Tibial artery (tissue), 4 donors: ENCODE measurements at regions not wholly inside any gene's neighbourhood (a gene's known extent, or its start where the extent isn't known, plus 50 kb on each side); places are given as distances from the start of the nearest gene placed in this dataset.

ENCODE experiments used
- DNase-seq, 2 donors: peaks; one replicate each; pipeline ENCODE4 v3.0.0-alpha.2; 2019
- H3K27ac ChIP-seq, 2 donors: fragments of 200-600 bp; sonication (generic) in 1 of 2; 1 replicate in 1 of 2; 2 replicates in 1 of 2; pipeline ENCODE4 v1.5.1; 2018 to 2019; ENCODE audit warnings: mild to moderate bottlenecking in 1 of 2
- H3K27me3 ChIP-seq, 2 donors: fragments of 200-600 bp; sonication (generic) in 1 of 2; one replicate each; pipeline versions ENCODE4 v1.5.1 to v1.6.0; 2016 to 2019
- H3K36me3 ChIP-seq, 3 donors: fragments of 200-600 bp; sonication (generic) in 2 of 3; one replicate each; pipeline ENCODE4 v1.5.1; 2016 to 2019; ENCODE audit warnings: mild to moderate bottlenecking in 2 of 3
- H3K4me1 ChIP-seq, 4 donors: fragments of 200-600 bp; sonication (generic) in 2 of 4; 1 replicate in 3 of 4; 2 replicates in 1 of 4; pipeline ENCODE4 v1.5.1; 2016 to 2019
- H3K4me3 ChIP-seq, 2 donors: fragments of 200-600 bp; sonication (generic) in 1 of 2; 1 replicate in 1 of 2; 2 replicates in 1 of 2; pipeline ENCODE4 v1.5.1; 2018 to 2019; ENCODE audit warnings: mild to moderate bottlenecking in 2 of 2
- H3K9me3 ChIP-seq, 3 donors: fragments of 200-600 bp; sonication (generic) in 1 of 3; one replicate each; pipeline ENCODE4 v1.5.1; 2016 to 2019
- intact Hi-C: fragments of 100-400 bp; cut with DNase I; formaldehyde crosslinking; loops from one replicate; pipeline ENCODE4 v1.15.0; 2023; ENCODE audit warnings: low total_unique reads
- TF ChIP-seq, protein P1 (sequence below), 2 experiments: fragments of 200-600 bp in 1 of 2; fragments of 450-650 bp in 1 of 2; IDR thresholded peaks; one replicate each; pipeline ENCODE4 v1.5.1; 2017 to 2019; ENCODE audit warnings: antibody characterized with exemption in 2 of 2, mild to moderate bottlenecking in 1 of 2, moderate library complexity in 1 of 2

DNA sequence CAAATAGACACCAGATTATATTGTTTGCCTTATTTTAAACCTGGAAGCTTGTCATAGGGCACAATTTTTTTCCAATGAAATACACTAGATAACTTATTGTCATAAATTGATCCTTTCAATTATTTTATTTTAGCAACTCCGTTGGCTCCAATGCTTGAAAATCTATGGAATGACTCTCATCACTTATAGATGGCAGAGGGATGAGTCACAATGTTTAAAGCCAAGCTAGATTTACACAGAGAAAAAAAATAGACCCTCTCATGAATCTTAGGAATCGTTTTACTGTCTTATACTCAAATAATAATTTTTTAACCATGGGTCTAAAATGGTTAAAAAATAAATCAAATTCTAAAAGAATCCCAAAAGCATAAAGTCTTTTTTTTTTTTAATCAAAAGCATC, 1276.6 kb upstream of the FLRT2 start:
- H3K4me3 ChIP-seq = no peak overlapping the region
- no peak overlapping the region for H3K27ac ChIP-seq
- H3K36me3 ChIP-seq = no peaks in the 10 kb centered on the region
- intact Hi-C loops = no loop called here
- no peaks in the 10 kb centered on the region for H3K9me3 ChIP-seq
- DNase-seq = no peak
- TF ChIP-seq, protein P1, sequence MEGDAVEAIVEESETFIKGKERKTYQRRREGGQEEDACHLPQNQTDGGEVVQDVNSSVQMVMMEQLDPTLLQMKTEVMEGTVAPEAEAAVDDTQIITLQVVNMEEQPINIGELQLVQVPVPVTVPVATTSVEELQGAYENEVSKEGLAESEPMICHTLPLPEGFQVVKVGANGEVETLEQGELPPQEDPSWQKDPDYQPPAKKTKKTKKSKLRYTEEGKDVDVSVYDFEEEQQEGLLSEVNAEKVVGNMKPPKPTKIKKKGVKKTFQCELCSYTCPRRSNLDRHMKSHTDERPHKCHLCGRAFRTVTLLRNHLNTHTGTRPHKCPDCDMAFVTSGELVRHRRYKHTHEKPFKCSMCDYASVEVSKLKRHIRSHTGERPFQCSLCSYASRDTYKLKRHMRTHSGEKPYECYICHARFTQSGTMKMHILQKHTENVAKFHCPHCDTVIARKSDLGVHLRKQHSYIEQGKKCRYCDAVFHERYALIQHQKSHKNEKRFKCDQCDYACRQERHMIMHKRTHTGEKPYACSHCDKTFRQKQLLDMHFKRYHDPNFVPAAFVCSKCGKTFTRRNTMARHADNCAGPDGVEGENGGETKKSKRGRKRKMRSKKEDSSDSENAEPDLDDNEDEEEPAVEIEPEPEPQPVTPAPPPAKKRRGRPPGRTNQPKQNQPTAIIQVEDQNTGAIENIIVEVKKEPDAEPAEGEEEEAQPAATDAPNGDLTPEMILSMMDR (IDR thresholded peaks at IDR 0.05) = no peak
- no peaks in the 10 kb centered on the region for H3K27me3 ChIP-seq
- H3K4me1 ChIP-seq = no peaks in the 10 kb centered on the region

GRCh38 chr14:84254290-84254689, 1275.7 kb upstream of the FLRT2 start:
- Histone ChIP-seq H3K36me3 (no peaks in the 10 kb centered on the region), H3K27ac (no peak overlapping the region), H3K27me3 (no peaks in the 10 kb centered on the region), H3K9me3 (no peaks in the 10 kb centered on the region), H3K4me1 (no peaks in the 10 kb centered on the region), H3K4me3 (no peak overlapping the region)
- intact Hi-C loops = no loop called here
- TF ChIP-seq, protein P1 (IDR thresholded peaks at IDR 0.05) = no peak
- no peak for DNase-seq

GRCh38 chr14:84262932-84263331, 1267.0 kb upstream of the FLRT2 start:
- TF ChIP-seq, protein P1 (IDR thresholded peaks at IDR 0.05) = no peak
- DNase-seq = no peak
- Histone ChIP-seq H3K4me1 (no peaks in the 10 kb centered on the region), H3K27ac (no peak overlapping the region), H3K9me3 (no peaks in the 10 kb centered on the region), H3K4me3 (no peak overlapping the region), H3K36me3 (no peaks in the 10 kb centered on the region), H3K27me3 (no peaks in the 10 kb centered on the region)
- intact Hi-C loops = no loop called here

GRCh38 chr14:84272290-84272721, 1257.6 kb upstream of the FLRT2 start:
- no peak for DNase-seq
- H3K36me3 ChIP-seq = no peaks in the 10 kb centered on the region
- no peak overlapping the region for H3K27ac ChIP-seq
- no peaks in the 10 kb centered on the region for H3K27me3 ChIP-seq
- TF ChIP-seq, protein P1 (IDR thresholded peaks at IDR 0.05) = no peak
- H3K4me1 ChIP-seq = no peaks in the 10 kb centered on the region
- H3K9me3 ChIP-seq = no peaks in the 10 kb centered on the region
- intact Hi-C loops = no loop called here
- H3K4me3 ChIP-seq = no peak overlapping the region

DNA sequence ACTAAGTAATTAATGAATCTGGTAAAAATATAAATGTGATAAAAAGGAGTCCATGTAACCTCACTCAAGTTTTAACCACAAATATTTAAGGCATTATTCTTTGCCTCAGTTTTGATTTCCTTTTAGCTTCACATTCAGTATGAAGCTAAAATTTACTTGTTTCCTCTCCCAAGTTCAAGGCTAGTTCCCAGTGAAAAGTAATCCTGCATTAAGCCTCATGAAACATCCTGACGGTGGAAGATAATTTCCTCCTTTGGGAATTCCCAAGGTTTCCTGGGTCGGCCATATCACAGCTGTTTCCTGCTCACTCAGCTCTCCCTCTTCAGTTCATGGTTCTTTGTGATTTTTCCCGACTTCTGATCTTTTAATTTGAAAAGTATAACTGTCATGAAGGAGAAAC, 1256.8 kb upstream of the FLRT2 start:
- Histone ChIP-seq H3K36me3 (no peaks in the 10 kb centered on the region), H3K4me3 (no peak overlapping the region), H3K27me3 (no peaks in the 10 kb centered on the region), H3K9me3 (no peaks in the 10 kb centered on the region), H3K4me1 (no peaks in the 10 kb centered on the region), H3K27ac (no peak overlapping the region)
- no peak for DNase-seq
- TF ChIP-seq, protein P1 (IDR thresholded peaks at IDR 0.05) = no peak
- intact Hi-C loops = no loop called here

- Histone ChIP-seq H3K36me3 (no peaks in the 10 kb centered on the region), H3K27ac (no peak overlapping the region), H3K4me1 (no peaks in the 10 kb centered on the region), H3K9me3 (no peaks in the 10 kb centered on the region), H3K27me3 (no peaks in the 10 kb centered on the region), H3K4me3 (no peak overlapping the region)
- intact Hi-C loops = no loop called here
- DNase-seq = no peak
- TF ChIP-seq, protein P1 (IDR thresholded peaks at IDR 0.05) = no peak
Measured at GRCh38 chr14:84282618-84283017, 1247.3 kb upstream of the FLRT2 start.
